ENCODE measurements at regions not wholly inside any gene's neighbourhood (a gene's known extent, or its start where the extent isn't known, plus 50 kb on each side); places are given as distances from the start of the nearest gene placed in this dataset.

DNA sequence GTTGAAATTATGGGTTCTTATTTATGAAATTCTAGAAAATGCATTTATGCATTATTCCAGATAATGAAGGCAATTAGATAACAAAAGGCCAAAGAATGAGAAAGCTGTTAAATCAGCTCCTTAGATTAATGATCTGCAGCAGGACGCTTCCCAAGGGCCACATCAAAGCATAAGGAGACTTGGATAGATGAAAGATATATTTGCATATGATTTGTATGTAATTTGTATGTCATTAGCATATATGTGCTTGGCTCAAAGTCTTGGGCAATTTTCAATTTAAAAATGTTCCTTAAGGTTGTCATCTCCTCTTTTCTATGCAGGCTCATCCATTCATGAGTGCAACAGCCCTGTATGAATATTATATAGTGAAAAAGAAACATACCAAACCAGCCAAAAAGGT is 126.8 kb upstream of the IRS2 start:
- no peaks in the 10 kb centered on the region for H3K9me2 ChIP-seq
- H3F3A ChIP-seq (replicated peaks; ENCODE audit: insufficient read depth): peaks cover 3% of the 10 kb centered on the region
- no peaks in the 10 kb centered on the region for H3K27me3 ChIP-seq (ENCODE audit: insufficient read depth)
- no peak overlapping the region for H2AFZ ChIP-seq (ENCODE audit: low read depth)
- ChIA-PET CTCF (no interaction called here), POLR2A (no interaction called here)
- 69% methylated on average over 1 of the region's 1 CpG for WGBS (ENCODE audit: low lambda C conversion rate)
- no peaks in the 10 kb centered on the region for H3K9me3 ChIP-seq
- no peaks in the 10 kb centered on the region for H3K36me3 ChIP-seq (replicated peaks in 1 of 2; ENCODE audit: control insufficient read depth in 1 of 2, insufficient read depth in 2 of 2, low read length in 1 of 2)
- H3K4me2 ChIP-seq: no peak overlapping the region
- H3K4me1 ChIP-seq (ENCODE audit: control insufficient read depth in 1 of 2, insufficient read depth in 2 of 2, low read depth in 1 of 2, low read length in 1 of 2): peaks cover 0 to 3% of the 10 kb centered on the region in 2 experiments; a peak in 2 of 4 replicates
- H3K9ac ChIP-seq: no peak overlapping the region
- TF ChIP-seq MEF2A (IDR thresholded peaks at IDR 0.05; ENCODE audit: borderline replicate concordance, low read depth) (no peak), TAF1 (IDR thresholded peaks at IDR 0.05; ENCODE audit: borderline replicate concordance, low read depth, low read length) (no peak), GATA2 (CRISPR knock-in tag; IDR thresholded peaks at IDR 0.05) (no peak), RAD21 (IDR thresholded peaks at IDR 0.05; ENCODE audit: low read length) (no peak), TCF12 (IDR thresholded peaks at IDR 0.05) (no peak), NFIC (IDR thresholded peaks at IDR 0.05; ENCODE audit: borderline replicate concordance) (no peak)
- TF ChIP-seq, protein P1, sequence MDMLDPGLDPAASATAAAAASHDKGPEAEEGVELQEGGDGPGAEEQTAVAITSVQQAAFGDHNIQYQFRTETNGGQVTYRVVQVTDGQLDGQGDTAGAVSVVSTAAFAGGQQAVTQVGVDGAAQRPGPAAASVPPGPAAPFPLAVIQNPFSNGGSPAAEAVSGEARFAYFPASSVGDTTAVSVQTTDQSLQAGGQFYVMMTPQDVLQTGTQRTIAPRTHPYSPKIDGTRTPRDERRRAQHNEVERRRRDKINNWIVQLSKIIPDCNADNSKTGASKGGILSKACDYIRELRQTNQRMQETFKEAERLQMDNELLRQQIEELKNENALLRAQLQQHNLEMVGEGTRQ (IDR thresholded peaks at IDR 0.05; ENCODE audit: borderline replicate concordance, low read depth, low read length): no peak
- TF ChIP-seq, protein P2, sequence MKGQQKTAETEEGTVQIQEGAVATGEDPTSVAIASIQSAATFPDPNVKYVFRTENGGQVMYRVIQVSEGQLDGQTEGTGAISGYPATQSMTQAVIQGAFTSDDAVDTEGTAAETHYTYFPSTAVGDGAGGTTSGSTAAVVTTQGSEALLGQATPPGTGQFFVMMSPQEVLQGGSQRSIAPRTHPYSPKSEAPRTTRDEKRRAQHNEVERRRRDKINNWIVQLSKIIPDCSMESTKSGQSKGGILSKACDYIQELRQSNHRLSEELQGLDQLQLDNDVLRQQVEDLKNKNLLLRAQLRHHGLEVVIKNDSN (IDR thresholded peaks at IDR 0.05; ENCODE audit: borderline replicate concordance, low read depth): no peak
- DNase-seq: no peak
- H3K4me3 ChIP-seq (ENCODE audit: low read depth in 2 of 2, low read length in 1 of 2): no peak overlapping the region
- H3K27ac ChIP-seq (ENCODE audit: low read depth in 2 of 2, low read length in 1 of 2): no peak overlapping the region
- no peaks in the 10 kb centered on the region for H4K20me1 ChIP-seq (ENCODE audit: insufficient read depth)
- no peaks in the 10 kb centered on the region for H3K79me2 ChIP-seq (ENCODE audit: insufficient read depth)

DNA sequence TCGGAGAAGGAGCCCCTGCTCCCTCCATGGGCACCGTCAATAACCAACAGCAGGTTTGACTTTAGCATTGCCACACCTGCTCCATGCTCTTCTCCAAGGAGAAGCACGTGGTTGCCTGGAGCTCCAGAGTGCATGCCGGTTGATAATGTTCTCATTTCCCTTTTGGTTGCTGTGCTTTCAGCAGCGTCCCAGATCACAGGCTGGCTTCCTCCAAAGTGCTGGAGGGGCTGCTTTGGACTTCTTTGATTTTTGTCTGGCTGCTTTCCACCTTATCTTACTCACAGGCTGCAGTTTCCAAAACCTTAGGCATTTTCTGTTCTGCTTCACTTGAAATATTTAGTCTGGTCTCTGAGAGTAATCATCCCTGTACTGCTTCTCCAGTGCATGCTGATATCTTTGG is 123.8 kb upstream of the IRS2 start:
- Histone ChIP-seq H3K4me2 (no peak overlapping the region), H3K4me1 (ENCODE audit: control insufficient read depth in 1 of 2, insufficient read depth in 2 of 2, low read depth in 1 of 2, low read length in 1 of 2) (peaks cover 0 to 3% of the 10 kb centered on the region in 2 experiments; a peak in 1 of 4 replicates), H3K9ac (no peak overlapping the region), H3F3A (replicated peaks; ENCODE audit: insufficient read depth) (no peaks in the 10 kb centered on the region), H3K4me3 (ENCODE audit: low read depth in 2 of 2, low read length in 1 of 2) (no peak overlapping the region), H3K27me3 (ENCODE audit: insufficient read depth) (no peaks in the 10 kb centered on the region), H4K20me1 (ENCODE audit: insufficient read depth) (no peaks in the 10 kb centered on the region), H3K36me3 (replicated peaks in 1 of 2; ENCODE audit: control insufficient read depth in 1 of 2, insufficient read depth in 2 of 2, low read length in 1 of 2) (no peaks in the 10 kb centered on the region), H3K9me2 (no peaks in the 10 kb centered on the region), H3K27ac (ENCODE audit: low read depth in 2 of 2, low read length in 1 of 2) (no peak overlapping the region), H3K79me2 (ENCODE audit: insufficient read depth) (no peaks in the 10 kb centered on the region), H3K9me3 (no peaks in the 10 kb centered on the region), H2AFZ (ENCODE audit: low read depth) (no peak overlapping the region)
- POLR2A ChIA-PET: no interaction called here
- CTCF ChIA-PET: interaction anchor here (0.6 kb wide), 1 partner anchor 180 kb away, joined by 4 read pairs; no protein-coding TSS in a partner anchor
- 47% methylated on average over 4 of the region's 5 CpGs for WGBS (ENCODE audit: low lambda C conversion rate)
- TF ChIP-seq NRF1 (IDR thresholded peaks at IDR 0.05; ENCODE audit: low read depth, low read length): no peak
- no peak for TF ChIP-seq CHD2 (IDR thresholded peaks at IDR 0.05; ENCODE audit: low read length, partially characterized antibody)
- no peak for TF ChIP-seq TAF1 (IDR thresholded peaks at IDR 0.05; ENCODE audit: borderline replicate concordance, low read depth, low read length)
- TF ChIP-seq MXI1 (IDR thresholded peaks at IDR 0.05; ENCODE audit: low read depth, low read length): no peak
- no peak for TF ChIP-seq REST (IDR thresholded peaks at IDR 0.05; ENCODE audit: low read depth, low read length)
- TF ChIP-seq EP300 (IDR thresholded peaks at IDR 0.05; ENCODE audit: borderline replicate concordance in 1 of 2, low read depth in 1 of 2, low read length in 1 of 2): no peak
- no peak for TF ChIP-seq RFX5 (IDR thresholded peaks at IDR 0.05; ENCODE audit: low read length)
- TF ChIP-seq TEAD4 (IDR thresholded peaks at IDR 0.05; ENCODE audit: borderline replicate concordance, insufficient read depth): no peak
- no peak for TF ChIP-seq SIN3A (IDR thresholded peaks at IDR 0.05; ENCODE audit: borderline replicate concordance, low read depth, low read length)
- no peak for TF ChIP-seq SMC3 (IDR thresholded peaks at IDR 0.05; ENCODE audit: low read depth, low read length)
- TF ChIP-seq RXRA (IDR thresholded peaks at IDR 0.05; ENCODE audit: borderline replicate concordance, low read depth): no peak
- TF ChIP-seq CTCF (IDR thresholded peaks at IDR 0.05): no peak
- no peak for DNase-seq
